ENCODE measurements at regions not wholly inside any gene's neighbourhood (a gene's known extent, or its start where the extent isn't known, plus 50 kb on each side); places are given as distances from the start of the nearest gene placed in this dataset.

DNA sequence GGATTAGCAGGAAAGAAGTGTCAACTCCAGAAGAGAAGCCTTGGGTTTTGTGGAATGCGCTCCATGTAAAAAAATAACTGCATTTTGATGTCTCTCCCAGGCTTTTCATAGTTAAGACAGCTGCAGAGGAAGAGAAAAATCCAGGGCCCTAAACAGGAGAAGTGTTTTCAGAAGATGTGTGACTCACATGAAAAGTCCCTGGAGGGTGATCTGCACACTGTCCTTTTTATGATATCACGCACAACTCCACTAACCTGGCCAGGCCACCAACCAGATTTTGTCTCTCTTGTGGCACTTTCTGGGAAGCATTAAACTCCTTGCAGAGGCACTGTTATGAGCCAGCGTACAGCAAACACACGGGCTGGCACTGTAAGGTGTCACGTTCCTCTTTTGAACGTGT lies 267.3 kb downstream of the FGF9 start:
- no peak for DNase-seq (ENCODE audit: low spot score in 2 of 2, unreplicated experiment in 2 of 2)
- H3K27ac Mint-ChIP-seq, result no peak overlapping the region
- H3K9me3 Mint-ChIP-seq, result peaks cover 6% of the 10 kb centered on the region
- no peak overlapping the region for H3K4me3 Mint-ChIP-seq
- TF ChIP-seq CTCF (IDR thresholded peaks at IDR 0.05; ENCODE audit: unreplicated experiment), result no peak
- peaks cover 17% of the 10 kb centered on the region for H3K4me1 Mint-ChIP-seq
- H3K27me3 Mint-ChIP-seq (ENCODE audit: low read depth), result no peaks in the 10 kb centered on the region
- no peaks in the 10 kb centered on the region for H3K36me3 Mint-ChIP-seq

GRCh38 chr13:21938636-21939035 lies 267.8 kb downstream of the FGF9 start:
- no peaks in the 10 kb centered on the region for H3K36me3 Mint-ChIP-seq
- H3K4me3 Mint-ChIP-seq, result no peak overlapping the region
- peaks cover 8% of the 10 kb centered on the region for H3K9me3 Mint-ChIP-seq
- TF ChIP-seq CTCF (IDR thresholded peaks at IDR 0.05; ENCODE audit: unreplicated experiment), result no peak
- DNase-seq (ENCODE audit: low spot score in 2 of 2, unreplicated experiment in 2 of 2), result no peak
- H3K27me3 Mint-ChIP-seq (ENCODE audit: low read depth), result no peaks in the 10 kb centered on the region
- H3K4me1 Mint-ChIP-seq, result peaks cover 17% of the 10 kb centered on the region
- no peak overlapping the region for H3K27ac Mint-ChIP-seq

DNA sequence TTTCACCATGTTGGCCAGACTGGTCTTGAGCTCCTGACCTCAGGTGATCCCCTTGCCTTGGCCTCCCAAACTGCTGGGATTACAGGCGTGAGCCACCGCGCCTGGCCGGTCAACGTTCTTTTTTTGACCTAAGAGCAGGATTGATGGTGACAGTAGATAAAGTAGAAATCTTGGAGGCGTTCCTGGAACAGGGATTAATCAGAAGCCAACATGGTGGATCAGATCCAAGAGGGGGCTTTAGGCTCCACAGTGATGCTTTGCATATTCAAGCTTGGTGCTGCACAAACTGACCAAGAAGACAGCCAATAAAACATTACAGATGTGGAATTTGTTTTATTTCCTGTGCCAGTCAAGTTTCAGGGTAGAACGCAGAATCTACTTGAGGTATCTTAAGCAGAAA lies 271.2 kb downstream of the FGF9 start:
- Mint-ChIP-seq H3K9me3 (peaks cover 20% of the 10 kb centered on the region), H3K36me3 (peaks cover 8% of the 10 kb centered on the region), H3K4me1 (peaks cover 17% of the 10 kb centered on the region), H3K4me3 (no peak overlapping the region), H3K27me3 (ENCODE audit: low read depth) (no peaks in the 10 kb centered on the region), H3K27ac (no peak overlapping the region)
- TF ChIP-seq CTCF (IDR thresholded peaks at IDR 0.05; ENCODE audit: unreplicated experiment), result no peak
- no peak for DNase-seq (ENCODE audit: low spot score in 2 of 2, unreplicated experiment in 2 of 2)

- no peak for DNase-seq (ENCODE audit: low spot score in 2 of 2, unreplicated experiment in 2 of 2)
- no peak overlapping the region for H3K27ac Mint-ChIP-seq
- peaks cover 20% of the 10 kb centered on the region for H3K9me3 Mint-ChIP-seq
- TF ChIP-seq CTCF (IDR thresholded peaks at IDR 0.05; ENCODE audit: unreplicated experiment), result no peak
- H3K36me3 Mint-ChIP-seq, result peaks cover 8% of the 10 kb centered on the region
- H3K4me1 Mint-ChIP-seq, result peaks cover 7% of the 10 kb centered on the region
- no peak overlapping the region for H3K4me3 Mint-ChIP-seq
- no peaks in the 10 kb centered on the region for H3K27me3 Mint-ChIP-seq (ENCODE audit: low read depth)
Measured at GRCh38 chr13:21944610-21945009, 273.7 kb downstream of the FGF9 start.

- Mint-ChIP-seq H3K27ac (no peak overlapping the region), H3K27me3 (ENCODE audit: low read depth) (no peaks in the 10 kb centered on the region)
Measured at GRCh38 chr13:21945195-21945594, 274.3 kb downstream of the FGF9 start.

More at GRCh38 chr13:21945195-21945594, 274.3 kb downstream of the FGF9 start:
- no peak for TF ChIP-seq CTCF (IDR thresholded peaks at IDR 0.05; ENCODE audit: unreplicated experiment)
- DNase-seq (ENCODE audit: low spot score in 2 of 2, unreplicated experiment in 2 of 2), result no peak
- Mint-ChIP-seq H3K4me3 (no peak overlapping the region), H3K4me1 (peaks cover 12% of the 10 kb centered on the region), H3K36me3 (peaks cover 8% of the 10 kb centered on the region), H3K9me3 (peaks cover 20% of the 10 kb centered on the region)

Data from mesothelial cell of epicardium (in vitro differentiated cells).